GM12865 (cell line): ENCODE measurements at regions not wholly inside any gene's neighbourhood (a gene's known extent, or its start where the extent isn't known, plus 50 kb on each side); places are given as distances from the start of the nearest gene placed in this dataset.
A peak's percentile ranks its signal among the peaks of the same experiment; 100 is the strongest.
"Not testable (repeated sequence)": the region's sequence is repeated elsewhere in the genome, so short reads cannot be mapped to it uniquely, and the experiment has no call there.

Source experiments
- DNase-seq: peaks from one replicate; pipeline ENCODE4 v3.0.0; 2010; ENCODE audit warnings: low read depth
- H3K4me3 ChIP-seq: 2 replicates; pipeline ENCODE4 v1.5.1; 2011; ENCODE audit warnings: mild to moderate bottlenecking, low read depth, low read length, control low read depth
- TF ChIP-seq, protein P1 (sequence below): IDR thresholded peaks from 2 replicates; pipeline ENCODE4 v1.5.1; 2011; ENCODE audit warnings: low read length, control low read depth, low read depth, inconsistent platforms; ENCODE audit not compliant: insufficient read depth; ENCODE audit errors: missing control alignments

DNA sequence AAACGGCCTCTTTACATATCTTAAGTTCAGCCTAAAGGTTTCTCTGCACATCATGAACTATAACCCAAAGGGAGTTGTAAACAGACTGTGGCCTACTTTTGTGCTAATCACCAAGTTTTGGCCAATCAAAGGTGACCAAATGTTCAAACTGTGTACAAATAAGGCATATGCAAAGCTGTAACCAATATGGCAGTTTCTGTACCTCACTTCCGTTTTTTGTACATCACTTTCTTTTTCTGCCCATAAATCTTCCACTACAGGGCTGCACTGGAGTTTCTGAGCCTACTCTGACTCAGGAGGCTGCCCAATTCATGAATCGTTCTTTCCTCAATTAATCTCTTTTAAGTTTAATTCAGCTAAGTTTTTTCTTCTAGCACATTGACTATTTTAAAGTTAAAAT lies 318.7 kb downstream of the SLC7A11 start:
- TF ChIP-seq, protein P1, sequence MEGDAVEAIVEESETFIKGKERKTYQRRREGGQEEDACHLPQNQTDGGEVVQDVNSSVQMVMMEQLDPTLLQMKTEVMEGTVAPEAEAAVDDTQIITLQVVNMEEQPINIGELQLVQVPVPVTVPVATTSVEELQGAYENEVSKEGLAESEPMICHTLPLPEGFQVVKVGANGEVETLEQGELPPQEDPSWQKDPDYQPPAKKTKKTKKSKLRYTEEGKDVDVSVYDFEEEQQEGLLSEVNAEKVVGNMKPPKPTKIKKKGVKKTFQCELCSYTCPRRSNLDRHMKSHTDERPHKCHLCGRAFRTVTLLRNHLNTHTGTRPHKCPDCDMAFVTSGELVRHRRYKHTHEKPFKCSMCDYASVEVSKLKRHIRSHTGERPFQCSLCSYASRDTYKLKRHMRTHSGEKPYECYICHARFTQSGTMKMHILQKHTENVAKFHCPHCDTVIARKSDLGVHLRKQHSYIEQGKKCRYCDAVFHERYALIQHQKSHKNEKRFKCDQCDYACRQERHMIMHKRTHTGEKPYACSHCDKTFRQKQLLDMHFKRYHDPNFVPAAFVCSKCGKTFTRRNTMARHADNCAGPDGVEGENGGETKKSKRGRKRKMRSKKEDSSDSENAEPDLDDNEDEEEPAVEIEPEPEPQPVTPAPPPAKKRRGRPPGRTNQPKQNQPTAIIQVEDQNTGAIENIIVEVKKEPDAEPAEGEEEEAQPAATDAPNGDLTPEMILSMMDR, result no peak
- H3K4me3 ChIP-seq, result no peak overlapping the region

DNA sequence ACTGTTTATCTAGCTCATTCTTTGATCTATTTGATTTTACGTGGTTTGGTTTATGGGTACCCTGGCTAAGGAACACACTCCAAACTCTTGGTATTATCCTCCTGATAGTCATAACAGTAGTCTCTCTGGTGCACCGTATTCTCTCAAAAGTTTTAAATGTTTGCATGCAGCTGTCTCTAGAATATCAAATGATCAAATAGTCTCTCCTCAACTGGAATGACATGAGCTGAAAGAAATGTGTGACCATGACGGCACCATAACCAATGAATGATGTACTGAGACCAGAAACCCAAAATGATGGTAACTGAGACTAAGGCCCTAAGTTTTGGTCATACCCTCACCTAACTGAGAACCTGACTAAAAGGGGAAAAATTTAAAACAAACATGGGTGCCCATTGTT lies 319.4 kb downstream of the SLC7A11 start:
- TF ChIP-seq, protein P1, result no peak
- H3K4me3 ChIP-seq, result no peak overlapping the region
- no peak for DNase-seq

More for the DNA sequence above, 318.7 kb downstream of the SLC7A11 start:
- DNase-seq, result peak; percentile 10

DNA sequence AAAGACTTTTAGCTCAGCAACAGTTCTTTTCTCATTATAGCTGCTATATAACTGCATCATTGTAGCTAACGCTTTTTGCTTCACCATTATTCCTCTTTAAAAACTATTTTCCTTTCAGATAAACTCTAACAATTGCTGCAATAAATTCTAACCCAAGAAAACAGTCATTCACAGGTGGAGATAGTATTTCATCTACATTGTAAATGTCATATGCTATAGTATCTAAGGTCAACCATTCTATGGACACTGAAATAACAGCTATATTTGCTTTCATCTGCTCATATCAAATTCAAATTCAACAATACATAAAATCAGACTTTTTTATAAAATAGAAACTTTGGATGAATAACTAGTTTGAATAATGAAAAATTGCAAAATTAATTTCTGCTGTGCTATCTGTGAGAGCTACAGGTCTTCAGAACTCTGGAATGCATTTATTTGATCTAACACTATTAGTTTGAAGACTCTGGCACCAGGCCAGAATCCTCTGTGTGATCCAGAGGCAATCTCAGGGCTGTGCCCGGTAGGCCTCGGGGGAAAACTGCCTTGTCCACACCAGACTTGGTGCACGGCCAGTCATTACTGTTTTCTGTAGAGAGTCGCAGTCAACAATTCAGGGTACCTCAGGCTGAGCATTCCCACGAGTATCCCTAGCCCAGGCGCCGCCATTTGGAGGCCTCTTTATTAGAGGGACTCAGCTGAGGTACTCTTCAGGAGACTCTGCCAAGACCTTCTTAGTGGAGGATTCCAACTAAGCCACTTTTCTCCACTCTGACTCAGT lies 332.4 kb downstream of the SLC7A11 start:
- TF ChIP-seq, protein P1, result no peak
- DNase-seq, result no peak
- no peak overlapping the region for H3K4me3 ChIP-seq

DNA sequence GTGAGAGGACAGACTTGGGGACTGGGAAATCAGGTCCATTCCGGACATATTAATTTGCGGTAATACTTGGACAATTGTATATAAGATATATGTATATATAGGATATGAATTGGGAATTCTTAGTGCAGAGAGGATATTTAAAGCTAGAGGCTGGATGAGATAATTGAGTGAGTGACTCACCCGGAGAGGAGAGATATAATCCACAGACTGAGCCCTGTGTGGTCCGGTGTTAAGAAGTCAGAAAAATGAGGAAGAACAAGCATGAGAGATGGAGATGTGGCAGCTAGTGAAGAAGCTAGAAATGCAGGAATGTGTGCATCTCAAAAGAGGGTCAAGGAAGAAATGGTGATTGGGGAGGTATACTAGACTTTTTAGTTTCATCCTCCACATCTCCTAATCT lies 336.2 kb downstream of the SLC7A11 start:
- H3K4me3 ChIP-seq, result no peak overlapping the region
- TF ChIP-seq, protein P1, result no peak
- DNase-seq, result no peak

DNA sequence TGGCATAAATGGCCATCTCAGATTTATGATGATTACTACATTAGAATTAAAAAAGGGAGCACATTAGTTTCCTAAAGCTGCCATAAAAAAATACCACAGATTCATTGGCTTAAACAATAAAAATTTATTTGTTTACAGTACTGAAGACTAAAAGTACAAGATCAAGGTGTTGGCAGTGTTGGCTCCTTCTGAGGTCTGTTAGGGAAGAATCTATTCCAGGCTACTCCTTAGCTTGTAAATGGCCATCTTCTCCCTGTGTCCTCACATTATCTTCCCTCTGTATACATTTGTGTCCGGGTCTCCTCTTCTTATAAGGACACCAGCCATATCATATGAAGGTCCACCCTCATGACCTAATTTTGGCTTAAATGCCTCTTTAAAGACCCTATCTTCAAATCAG lies 341.0 kb downstream of the SLC7A11 start:
- TF ChIP-seq, protein P1, result no peak
- H3K4me3 ChIP-seq, result no peak overlapping the region
- no peak for DNase-seq

DNA sequence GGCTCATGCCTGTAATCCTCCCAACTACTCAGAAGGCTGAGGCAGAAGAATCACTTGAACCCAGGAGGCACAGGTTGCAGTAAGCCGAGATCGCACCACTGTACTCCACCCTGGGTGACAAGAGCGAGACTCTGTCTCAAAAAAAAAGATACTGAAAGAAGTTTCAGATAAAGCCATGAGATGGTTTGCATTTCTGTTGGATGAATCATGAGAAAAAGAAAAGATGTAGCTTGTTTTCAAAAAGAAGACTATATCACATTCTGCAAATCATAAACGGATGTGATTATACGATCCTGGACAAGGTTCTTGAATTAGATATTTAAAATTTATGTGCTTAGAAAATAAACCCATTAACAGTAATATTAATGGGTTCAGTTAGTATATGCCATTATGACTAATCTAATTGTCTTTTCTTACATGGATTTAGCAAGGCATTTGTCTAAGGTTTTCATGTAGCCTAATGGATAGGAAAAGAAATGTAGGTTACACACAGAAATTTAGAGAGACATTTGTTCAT lies 345.9 kb downstream of the SLC7A11 start:
- TF ChIP-seq, protein P1, result no peak
- no peak overlapping the region for H3K4me3 ChIP-seq
- no peak for DNase-seq

DNA sequence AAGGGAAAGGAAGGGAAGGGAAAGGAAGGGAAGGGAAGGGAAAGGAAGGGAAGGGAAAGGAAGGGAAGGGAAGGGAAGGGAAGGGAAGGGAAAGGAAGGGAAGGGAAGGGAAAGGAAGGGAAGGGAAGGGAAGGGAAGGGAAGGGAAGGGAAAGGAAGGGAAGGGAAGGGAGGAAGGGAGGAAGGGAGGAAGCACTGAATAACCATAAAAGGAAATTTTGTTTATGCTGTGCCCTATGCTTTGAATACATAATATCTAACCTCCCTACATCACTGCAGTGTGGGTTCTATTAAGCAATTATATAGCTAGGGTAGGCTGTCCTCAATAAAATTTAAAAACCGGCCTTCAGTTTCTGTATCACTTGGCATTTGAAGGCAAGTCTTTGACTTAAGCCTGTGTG lies 346.6 kb downstream of the SLC7A11 start:
- not testable (repeated sequence) for H3K4me3 ChIP-seq, DNase-seq
